ENCODE measurements at regions not wholly inside any gene's neighbourhood (a gene's known extent, or its start where the extent isn't known, plus 50 kb on each side); places are given as distances from the start of the nearest gene placed in this dataset.

DNA sequence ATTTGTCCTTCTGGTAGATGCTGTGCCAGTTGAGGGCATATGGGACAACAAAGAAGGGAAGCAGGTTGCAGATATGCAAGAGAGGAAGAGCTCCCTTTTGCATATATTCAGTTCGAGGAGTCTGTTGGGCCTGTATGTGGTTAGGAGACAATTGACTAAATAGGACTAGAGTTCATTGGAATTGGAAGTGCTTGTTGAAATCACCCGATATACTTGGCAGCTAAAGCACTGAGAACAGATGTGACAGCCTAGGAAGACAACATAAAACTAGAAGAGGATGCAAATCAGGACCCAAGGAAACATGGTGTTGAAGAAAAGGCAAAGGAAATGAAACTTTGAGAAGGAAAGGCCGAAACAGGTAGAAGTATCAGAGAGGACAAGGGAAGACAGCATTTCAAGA, 215.2 kb upstream of the P2RY1 start:
- TF ChIP-seq, protein P1, sequence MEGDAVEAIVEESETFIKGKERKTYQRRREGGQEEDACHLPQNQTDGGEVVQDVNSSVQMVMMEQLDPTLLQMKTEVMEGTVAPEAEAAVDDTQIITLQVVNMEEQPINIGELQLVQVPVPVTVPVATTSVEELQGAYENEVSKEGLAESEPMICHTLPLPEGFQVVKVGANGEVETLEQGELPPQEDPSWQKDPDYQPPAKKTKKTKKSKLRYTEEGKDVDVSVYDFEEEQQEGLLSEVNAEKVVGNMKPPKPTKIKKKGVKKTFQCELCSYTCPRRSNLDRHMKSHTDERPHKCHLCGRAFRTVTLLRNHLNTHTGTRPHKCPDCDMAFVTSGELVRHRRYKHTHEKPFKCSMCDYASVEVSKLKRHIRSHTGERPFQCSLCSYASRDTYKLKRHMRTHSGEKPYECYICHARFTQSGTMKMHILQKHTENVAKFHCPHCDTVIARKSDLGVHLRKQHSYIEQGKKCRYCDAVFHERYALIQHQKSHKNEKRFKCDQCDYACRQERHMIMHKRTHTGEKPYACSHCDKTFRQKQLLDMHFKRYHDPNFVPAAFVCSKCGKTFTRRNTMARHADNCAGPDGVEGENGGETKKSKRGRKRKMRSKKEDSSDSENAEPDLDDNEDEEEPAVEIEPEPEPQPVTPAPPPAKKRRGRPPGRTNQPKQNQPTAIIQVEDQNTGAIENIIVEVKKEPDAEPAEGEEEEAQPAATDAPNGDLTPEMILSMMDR (IDR thresholded peaks at IDR 0.05; ENCODE audit: insufficient read depth, low read length, poor library complexity, severe bottlenecking), result no peak
- TF ChIP-seq EZH2phosphoT487 (conservative IDR thresholded peaks at IDR 0.05; ENCODE audit: low read length), result no peak

Measured in SU-DHL-6 (cell line).